ENCODE measurements at regions not wholly inside any gene's neighbourhood (a gene's known extent, or its start where the extent isn't known, plus 50 kb on each side); places are given as distances from the start of the nearest gene placed in this dataset.

DNA sequence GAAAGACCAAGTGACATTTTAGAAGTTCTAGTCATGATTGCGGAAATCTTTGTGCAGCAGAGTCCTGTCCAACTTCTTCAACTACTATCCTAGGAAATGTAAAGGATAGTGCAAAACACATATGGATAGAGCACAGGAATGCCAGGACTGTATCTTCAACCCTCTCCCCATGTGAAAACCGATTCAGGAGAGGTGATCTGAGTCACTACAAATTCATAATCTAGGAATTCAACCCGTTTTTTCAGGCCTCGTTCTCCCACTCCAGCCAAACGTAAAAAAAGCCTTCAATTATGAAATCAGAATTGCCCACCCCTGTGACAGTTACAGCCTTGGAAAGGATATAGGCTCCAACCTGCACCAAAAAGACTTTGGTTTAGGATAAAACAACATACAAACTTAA lies 52.9 kb upstream of the RGS1 start:
- Mint-ChIP-seq H3K9me3 (ENCODE audit: unreplicated experiment) (no peaks in the 10 kb centered on the region), H3K36me3 (ENCODE audit: insufficient read depth, unreplicated experiment) (no peaks in the 10 kb centered on the region), H3K27me3 (ENCODE audit: insufficient read depth, unreplicated experiment) (no peaks in the 10 kb centered on the region), H3K4me1 (ENCODE audit: insufficient read depth, unreplicated experiment) (peaks cover 10% of the 10 kb centered on the region), H3K4me3 (ENCODE audit: unreplicated experiment) (no peak overlapping the region), H3K27ac (ENCODE audit: low read depth, unreplicated experiment) (no peak overlapping the region)
- TF ChIP-seq CTCF (IDR thresholded peaks at IDR 0.05; ENCODE audit: unreplicated experiment) = no peak
- CTCF ChIA-PET = interaction anchor here (0.6 kb wide), 1 partner anchor 46 kb away, joined by 3 read pairs; no protein-coding TSS in a partner anchor
- intact Hi-C loops (cut with micrococcal nuclease) = no loop called here
- DNase-seq (ENCODE audit: unreplicated experiment) = no peak
- BruUV-seq (replicated peaks) = no TSS peak
- POLR2A ChIA-PET = no interaction called here

DNA sequence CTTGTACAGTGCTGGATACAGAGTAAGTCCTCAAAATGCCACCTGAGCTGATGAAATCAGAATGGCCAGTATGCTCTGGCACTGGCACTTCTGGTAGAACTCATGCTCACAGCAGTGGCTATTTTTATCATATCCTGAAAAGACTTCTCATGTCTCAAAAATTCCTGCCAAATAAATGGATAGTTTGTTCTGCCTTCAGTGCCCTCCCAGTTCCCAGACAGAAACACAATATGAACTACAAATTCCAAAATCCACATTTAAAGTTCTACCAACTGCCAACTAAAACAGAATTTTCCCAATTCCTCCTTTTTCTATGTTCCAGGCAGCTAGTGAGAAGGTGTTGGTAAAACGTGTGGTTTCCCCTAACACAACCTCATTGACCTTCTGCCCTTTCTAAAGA lies 51.4 kb upstream of the RGS1 start:
- no peak overlapping the region for H3K4me3 Mint-ChIP-seq (ENCODE audit: unreplicated experiment)
- POLR2A ChIA-PET = no interaction called here
- TF ChIP-seq CTCF (IDR thresholded peaks at IDR 0.05; ENCODE audit: unreplicated experiment) = no peak
- CTCF ChIA-PET = interaction anchor here (0.6 to 0.9 kb wide), 2 partner anchors 26 to 31 kb away, joined by 3 to 7 read pairs; no protein-coding TSS in a partner anchor
- intact Hi-C loops (cut with micrococcal nuclease) = no loop called here
- BruUV-seq (replicated peaks) = no TSS peak
- no peak overlapping the region for H3K27ac Mint-ChIP-seq (ENCODE audit: low read depth, unreplicated experiment)
- no peaks in the 10 kb centered on the region for H3K9me3 Mint-ChIP-seq (ENCODE audit: unreplicated experiment)
- H3K36me3 Mint-ChIP-seq (ENCODE audit: insufficient read depth, unreplicated experiment) = no peaks in the 10 kb centered on the region
- H3K4me1 Mint-ChIP-seq (ENCODE audit: insufficient read depth, unreplicated experiment) = peaks cover 12% of the 10 kb centered on the region
- no peaks in the 10 kb centered on the region for H3K27me3 Mint-ChIP-seq (ENCODE audit: insufficient read depth, unreplicated experiment)
- no peak for DNase-seq (ENCODE audit: unreplicated experiment)

Data from MCF 10A (cell line).